Tibial nerve (tissue), 4 donors: ENCODE measurements at regions not wholly inside any gene's neighbourhood (a gene's known extent, or its start where the extent isn't known, plus 50 kb on each side); places are given as distances from the start of the nearest gene placed in this dataset.

ENCODE experiments used
- EP300 ChIP-seq, 2 donors: sonication (generic); formaldehyde crosslinking; IDR thresholded peaks; one replicate each; pipeline ENCODE4 v1.6.1; 2017; ENCODE audit warnings: antibody characterized with exemption in 2 of 2, mild to moderate bottlenecking in 1 of 2
- TF ChIP-seq, protein P1 (sequence below), 5 experiments: fragments of 200-600 bp in 3 of 5; fragments of 450-650 bp in 2 of 5; sonication (generic) in 3 of 5; IDR thresholded peaks; one replicate each; pipeline ENCODE4 v1.5.1; 2016 to 2019; ENCODE audit warnings: antibody characterized with exemption in 5 of 5, mild to moderate bottlenecking in 3 of 5, moderate library complexity in 2 of 5

DNA sequence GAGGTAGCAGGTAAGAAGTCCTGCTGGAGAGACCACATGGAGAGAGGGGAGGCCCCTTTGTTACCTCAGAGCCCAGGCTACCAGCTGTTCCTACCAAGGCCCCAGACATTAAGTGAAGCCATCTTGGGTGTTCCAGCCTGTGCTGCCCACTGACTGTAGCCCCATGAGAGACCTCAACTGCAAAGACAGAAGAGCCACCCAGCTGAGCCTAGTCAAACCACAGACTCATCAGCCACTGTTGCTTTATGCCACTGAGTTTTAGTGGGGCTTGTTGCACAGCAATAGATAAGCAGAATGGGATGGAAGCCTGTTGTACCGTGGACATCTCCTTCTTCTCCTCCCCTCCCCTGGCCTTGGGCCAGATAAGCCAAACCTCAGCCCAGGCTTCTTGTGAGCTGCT lies 83.9 kb downstream of the ADRA2C start:
- TF ChIP-seq, protein P1, sequence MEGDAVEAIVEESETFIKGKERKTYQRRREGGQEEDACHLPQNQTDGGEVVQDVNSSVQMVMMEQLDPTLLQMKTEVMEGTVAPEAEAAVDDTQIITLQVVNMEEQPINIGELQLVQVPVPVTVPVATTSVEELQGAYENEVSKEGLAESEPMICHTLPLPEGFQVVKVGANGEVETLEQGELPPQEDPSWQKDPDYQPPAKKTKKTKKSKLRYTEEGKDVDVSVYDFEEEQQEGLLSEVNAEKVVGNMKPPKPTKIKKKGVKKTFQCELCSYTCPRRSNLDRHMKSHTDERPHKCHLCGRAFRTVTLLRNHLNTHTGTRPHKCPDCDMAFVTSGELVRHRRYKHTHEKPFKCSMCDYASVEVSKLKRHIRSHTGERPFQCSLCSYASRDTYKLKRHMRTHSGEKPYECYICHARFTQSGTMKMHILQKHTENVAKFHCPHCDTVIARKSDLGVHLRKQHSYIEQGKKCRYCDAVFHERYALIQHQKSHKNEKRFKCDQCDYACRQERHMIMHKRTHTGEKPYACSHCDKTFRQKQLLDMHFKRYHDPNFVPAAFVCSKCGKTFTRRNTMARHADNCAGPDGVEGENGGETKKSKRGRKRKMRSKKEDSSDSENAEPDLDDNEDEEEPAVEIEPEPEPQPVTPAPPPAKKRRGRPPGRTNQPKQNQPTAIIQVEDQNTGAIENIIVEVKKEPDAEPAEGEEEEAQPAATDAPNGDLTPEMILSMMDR (IDR thresholded peaks at IDR 0.05) = no peak
- no peak for TF ChIP-seq EP300 (IDR thresholded peaks at IDR 0.05)
